ENCODE measurements at regions not wholly inside any gene's neighbourhood (a gene's known extent, or its start where the extent isn't known, plus 50 kb on each side); places are given as distances from the start of the nearest gene placed in this dataset.

- DNase-seq (ENCODE audit: low read depth), result no peak
- no peak for TF ChIP-seq CTCF (IDR thresholded peaks at IDR 0.05; ENCODE audit: insufficient read depth, low read depth, low read length, missing control alignments)
- no peak overlapping the region for H3K4me3 ChIP-seq (ENCODE audit: low read depth, low read length)
Measured at GRCh38 chr14:41362139-41362538, 244.5 kb upstream of the LRFN5 start.

GRCh38 chr14:41360126-41360525 is 246.6 kb upstream of the LRFN5 start:
- no peak for TF ChIP-seq CTCF (IDR thresholded peaks at IDR 0.05; ENCODE audit: insufficient read depth, low read depth, low read length, missing control alignments)
- DNase-seq (ENCODE audit: low read depth), result no peak

GRCh38 chr14:41355866-41356265 is 250.8 kb upstream of the LRFN5 start:
- no peak overlapping the region for H3K4me3 ChIP-seq (ENCODE audit: low read depth, low read length)
- TF ChIP-seq CTCF (IDR thresholded peaks at IDR 0.05; ENCODE audit: insufficient read depth, low read depth, low read length, missing control alignments), result no peak
- no peak for DNase-seq (ENCODE audit: low read depth)

More at GRCh38 chr14:41360126-41360525, 246.6 kb upstream of the LRFN5 start:
- no peak overlapping the region for H3K4me3 ChIP-seq (ENCODE audit: low read depth, low read length)

GRCh38 chr14:41350476-41350875 is 256.2 kb upstream of the LRFN5 start:
- TF ChIP-seq CTCF (IDR thresholded peaks at IDR 0.05; ENCODE audit: insufficient read depth, low read depth, low read length, missing control alignments), result no peak
- H3K4me3 ChIP-seq (ENCODE audit: low read depth, low read length), result no peak overlapping the region
- no peak for DNase-seq (ENCODE audit: low read depth)

GRCh38 chr14:41349289-41349910 is 257.3 kb upstream of the LRFN5 start:
- no peak overlapping the region for H3K4me3 ChIP-seq (ENCODE audit: low read depth, low read length)

GRCh38 chr14:41343857-41344256 is 262.8 kb upstream of the LRFN5 start:
- DNase-seq (ENCODE audit: low read depth), result no peak
- TF ChIP-seq CTCF (IDR thresholded peaks at IDR 0.05; ENCODE audit: insufficient read depth, low read depth, low read length, missing control alignments), result no peak

More at GRCh38 chr14:41349289-41349910, 257.3 kb upstream of the LRFN5 start:
- no peak for TF ChIP-seq CTCF (IDR thresholded peaks at IDR 0.05; ENCODE audit: insufficient read depth, low read depth, low read length, missing control alignments)
- DNase-seq (ENCODE audit: low read depth), result no peak

GRCh38 chr14:41313196-41313595 is 293.5 kb upstream of the LRFN5 start:
- no peak overlapping the region for H3K4me3 ChIP-seq (ENCODE audit: low read depth, low read length)
- no peak for TF ChIP-seq CTCF (IDR thresholded peaks at IDR 0.05; ENCODE audit: insufficient read depth, low read depth, low read length, missing control alignments)
- no peak for DNase-seq (ENCODE audit: low read depth)

More at GRCh38 chr14:41343857-41344256, 262.8 kb upstream of the LRFN5 start:
- no peak overlapping the region for H3K4me3 ChIP-seq (ENCODE audit: low read depth, low read length)

Measured in GM12865 (cell line).